Retina (tissue), 1 donor: ENCODE measurements at regions not wholly inside any gene's neighbourhood (a gene's known extent, or its start where the extent isn't known, plus 50 kb on each side); places are given as distances from the start of the nearest gene placed in this dataset.
A peak's percentile ranks its signal among the peaks of the same experiment; 100 is the strongest.

Experiments
- DNase-seq: peaks from one replicate; pipeline ENCODE4 v3.0.0-alpha.2; 2016

- no peak for DNase-seq
These were observed 458.8 kb upstream of the SORCS1 start for GRCh38 chr10:107623292-107623691.

GRCh38 chr10:107619139-107619538 lies 454.6 kb upstream of the SORCS1 start:
- DNase-seq, result no peak

- DNase-seq, result no peak
These were observed 454.0 kb upstream of the SORCS1 start for GRCh38 chr10:107618504-107618994.

GRCh38 chr10:107616463-107617410 lies 452.2 kb upstream of the SORCS1 start:
- no peak for DNase-seq

- no peak for DNase-seq
These were observed 451.5 kb upstream of the SORCS1 start for GRCh38 chr10:107616031-107616430.

DNA sequence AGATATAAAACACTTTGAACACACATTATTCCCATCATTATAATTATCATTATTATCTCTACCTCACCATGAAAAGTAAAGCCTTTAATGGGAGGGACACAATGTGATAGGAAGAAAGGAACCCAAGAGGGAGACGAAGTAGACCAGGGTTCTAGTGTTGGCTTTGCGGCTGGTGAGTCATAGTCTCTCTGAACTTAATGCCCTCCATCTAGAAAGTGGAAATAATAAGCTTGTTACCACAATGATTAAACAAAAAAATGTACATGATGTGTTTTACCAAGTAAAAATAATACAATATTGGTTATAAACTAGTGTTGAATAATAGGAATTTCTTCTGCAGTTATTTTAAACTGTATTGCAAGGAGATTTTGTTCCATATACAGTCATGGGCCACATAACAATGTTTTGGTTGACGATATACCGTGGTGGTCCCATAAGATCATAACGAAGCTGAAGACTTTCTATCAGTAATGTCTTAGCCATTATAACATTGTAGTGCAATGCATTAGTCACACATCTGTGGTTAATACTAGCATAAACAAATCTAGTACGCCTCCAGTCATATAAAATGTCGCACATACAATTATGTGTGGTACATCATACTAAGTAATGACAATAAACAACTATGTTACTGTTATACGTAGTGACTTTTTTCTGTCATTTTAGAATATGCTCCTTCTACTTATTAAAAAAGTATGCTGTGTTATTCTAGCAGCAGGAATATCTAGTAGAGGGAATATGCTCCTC lies 450.6 kb upstream of the SORCS1 start:
- no peak for DNase-seq

DNA sequence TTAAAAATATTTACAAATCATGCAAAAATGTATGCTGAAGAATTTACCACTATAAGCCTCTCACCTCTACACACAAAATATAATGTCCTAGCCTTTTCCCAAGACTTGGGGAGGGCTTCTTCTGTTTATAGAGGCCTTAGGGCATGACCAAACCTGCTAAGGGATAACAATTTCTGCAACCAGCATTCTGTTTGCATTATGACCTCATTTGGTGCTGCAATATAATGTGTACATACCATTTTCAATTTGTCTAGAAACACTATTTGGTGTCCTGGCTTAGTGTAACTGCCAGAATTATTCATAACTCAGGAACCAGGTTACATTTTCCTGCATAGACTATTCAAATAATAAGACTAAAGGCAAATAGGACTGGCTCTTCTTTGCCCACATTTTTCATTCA lies 446.6 kb upstream of the SORCS1 start:
- no peak for DNase-seq

GRCh38 chr10:107589081-107589480 lies 424.6 kb upstream of the SORCS1 start:
- DNase-seq, result no peak

- DNase-seq, result no peak
These were observed 421.1 kb upstream of the SORCS1 start for GRCh38 chr10:107585630-107586029.

- no peak for DNase-seq
These were observed 419.5 kb upstream of the SORCS1 start for GRCh38 chr10:107583974-107584373.

DNA sequence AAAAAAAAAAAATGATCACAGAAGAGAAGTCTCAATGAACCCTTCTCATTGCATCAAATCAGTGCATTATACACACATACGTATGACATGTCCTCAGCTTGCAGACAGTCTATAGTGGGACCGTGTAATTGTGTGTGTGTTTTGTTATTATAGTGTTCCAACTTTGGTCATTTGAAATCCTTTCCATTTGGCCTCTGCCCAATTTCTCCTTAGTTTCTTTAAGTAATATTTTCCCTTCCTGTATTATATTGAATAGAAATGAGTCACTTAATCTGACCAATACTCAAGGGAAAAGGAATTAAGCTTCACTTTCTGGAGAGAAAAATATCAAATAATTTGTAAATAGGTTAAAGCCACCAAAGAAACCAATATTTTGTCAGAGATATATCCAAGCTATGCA lies 415.5 kb upstream of the SORCS1 start:
- no peak for DNase-seq

DNA sequence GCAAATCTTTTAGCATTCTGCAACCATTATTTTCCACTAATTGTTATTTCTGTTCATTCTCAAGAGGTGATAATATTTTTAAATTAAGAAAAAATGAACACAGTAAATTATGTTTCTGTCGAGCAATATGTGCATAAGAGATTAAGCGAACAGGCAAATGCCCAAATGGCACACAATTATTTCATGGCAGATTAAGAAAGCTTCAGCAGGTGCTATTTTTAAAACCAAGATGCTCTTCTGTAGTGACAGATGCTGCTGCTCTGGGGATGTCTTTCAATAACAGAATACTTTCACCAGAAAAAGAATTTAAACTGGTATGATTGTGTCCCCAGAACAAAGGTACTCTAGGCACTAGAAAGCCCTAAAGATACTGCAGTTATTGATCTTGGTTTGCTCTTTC lies 412.7 kb upstream of the SORCS1 start:
- no peak for DNase-seq

DNA sequence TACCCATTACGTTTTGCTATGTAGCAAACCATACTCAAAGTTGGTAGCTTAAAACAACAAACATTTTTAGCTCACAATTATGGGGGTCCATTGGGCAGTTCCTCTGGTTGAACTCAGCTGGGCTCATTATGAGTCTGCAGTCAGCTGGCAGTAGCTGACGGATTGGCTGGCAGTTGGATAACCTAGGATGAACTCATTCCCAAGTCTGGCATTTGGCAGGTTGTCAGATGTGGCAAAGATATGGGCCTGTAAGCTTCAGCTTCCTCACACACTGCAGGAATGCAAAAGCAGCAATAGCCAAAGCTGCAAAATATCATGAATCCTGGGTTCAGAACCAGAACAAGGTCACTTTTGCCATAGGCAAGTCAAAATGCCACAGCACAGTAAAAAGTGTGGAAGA lies 412.2 kb upstream of the SORCS1 start:
- peak; percentile 20 for DNase-seq

GRCh38 chr10:107565014-107565413 lies 400.5 kb upstream of the SORCS1 start:
- DNase-seq, result no peak

- DNase-seq, result no peak
These were observed 396.7 kb upstream of the SORCS1 start for GRCh38 chr10:107561136-107561650.

DNA sequence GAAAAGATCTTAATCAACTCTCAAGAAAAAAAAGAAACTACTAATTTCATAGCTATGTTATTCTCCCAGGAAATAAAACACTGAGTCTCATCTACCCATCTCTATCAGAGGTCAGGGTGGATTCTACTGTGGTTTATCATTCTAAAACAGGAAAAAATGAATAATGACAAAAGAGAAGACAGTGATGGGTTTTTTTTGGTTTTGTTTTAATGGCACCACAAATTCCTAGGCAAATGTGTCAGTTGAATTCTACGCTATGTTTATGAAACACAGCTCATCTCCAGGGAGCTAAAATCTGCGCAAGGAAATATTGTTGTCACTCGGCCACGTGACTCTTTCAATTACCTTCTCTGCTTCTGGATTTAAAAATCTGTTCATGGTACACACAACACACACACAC lies 393.4 kb upstream of the SORCS1 start:
- DNase-seq, result no peak

- DNase-seq, result no peak
These were observed 389.8 kb upstream of the SORCS1 start for GRCh38 chr10:107554333-107554732.

DNA sequence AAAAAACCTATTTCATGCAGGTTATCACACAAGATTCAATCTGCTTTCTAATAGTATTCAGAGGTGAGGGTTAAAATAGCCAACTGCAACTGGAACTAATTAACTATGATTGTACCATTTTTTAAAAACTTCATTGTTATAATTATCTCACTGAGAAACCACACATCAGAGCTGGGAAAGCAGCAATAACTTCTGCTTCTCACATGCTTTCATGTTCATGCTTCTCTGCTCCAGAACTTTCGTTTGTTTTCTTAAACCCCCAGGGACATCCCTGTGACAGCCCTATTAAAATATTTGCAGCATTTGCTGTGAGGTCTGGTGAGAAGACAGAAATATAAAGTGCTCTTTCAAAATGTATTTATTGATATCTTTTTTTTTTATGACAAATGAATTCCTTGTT lies 389.0 kb upstream of the SORCS1 start:
- no peak for DNase-seq

DNA sequence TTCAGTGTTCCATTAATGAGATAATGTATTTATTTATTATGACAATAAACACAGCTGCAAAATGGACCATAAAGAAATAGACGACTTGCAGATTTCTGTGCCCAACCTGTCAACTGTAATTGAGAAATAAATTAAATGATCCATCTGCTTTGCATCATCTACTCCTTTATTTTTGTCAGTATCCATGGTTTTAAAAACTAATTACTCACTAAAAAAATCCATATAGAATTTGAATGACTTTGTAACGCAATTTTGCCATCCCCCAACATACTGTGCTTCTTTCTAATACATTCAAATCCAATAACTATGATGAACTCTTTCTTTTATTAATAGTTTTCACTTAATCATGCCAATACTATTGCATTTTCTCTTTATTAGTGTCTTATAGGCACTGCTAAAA lies 388.5 kb upstream of the SORCS1 start:
- DNase-seq, result no peak

DNA sequence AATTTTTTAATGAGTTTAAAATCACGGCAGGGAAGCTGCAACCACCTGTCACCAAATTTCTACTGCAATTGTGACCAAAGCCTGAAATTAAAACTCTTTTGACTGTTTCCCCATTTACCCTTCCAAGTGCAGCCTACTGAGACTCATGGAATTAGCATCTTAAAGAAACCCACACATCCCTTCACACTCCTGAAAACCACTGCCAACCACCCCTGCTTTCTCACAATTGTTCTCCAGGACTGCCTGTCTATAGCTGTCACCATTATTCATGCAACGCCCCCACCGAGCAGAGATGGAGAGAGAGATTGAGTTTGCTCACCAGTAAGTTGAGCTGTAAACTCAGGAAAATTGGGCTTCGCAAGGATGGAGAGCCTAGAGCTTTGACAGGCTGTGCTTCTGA lies 383.8 kb upstream of the SORCS1 start:
- DNase-seq, result no peak

DNA sequence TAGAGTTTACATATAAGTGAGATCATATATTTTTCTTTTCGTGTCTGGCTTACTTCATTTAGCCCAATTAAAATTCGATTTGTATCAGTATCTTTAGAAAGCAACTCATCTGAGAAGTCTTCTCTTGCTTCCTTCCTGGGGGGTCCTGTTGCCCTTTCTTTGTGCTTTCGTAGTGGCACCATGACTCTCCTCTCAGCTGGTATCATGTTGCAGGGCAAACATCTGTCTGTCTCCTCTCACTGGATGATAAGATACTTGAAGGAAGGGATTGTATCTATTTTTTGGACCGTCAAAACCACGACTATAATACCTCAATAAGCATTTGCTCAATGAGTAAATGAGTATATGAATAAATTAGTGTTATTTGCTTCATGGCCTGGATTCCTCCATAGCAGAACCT lies 382.5 kb upstream of the SORCS1 start:
- no peak for DNase-seq

GRCh38 chr10:107546284-107546683 lies 381.8 kb upstream of the SORCS1 start:
- DNase-seq, result no peak

GRCh38 chr10:107545717-107546116 lies 381.2 kb upstream of the SORCS1 start:
- no peak for DNase-seq
